IMR-90 (cell line): ENCODE measurements at regions not wholly inside any gene's neighbourhood (a gene's known extent, or its start where the extent isn't known, plus 50 kb on each side); places are given as distances from the start of the nearest gene placed in this dataset.

ENCODE experiments used
- BHLHE40 ChIP-seq: fragments of 150-350 bp; IDR thresholded peaks from 2 replicates; pipeline ENCODE4 v1.6.1; 2016; ENCODE audit warnings: mild to moderate bottlenecking, low read depth, low read length
- CEBPB ChIP-seq: IDR thresholded peaks from 2 replicates; pipeline ENCODE4 v1.6.1; 2012; ENCODE audit warnings: low read depth, low read length, improper control_type of control experiment
- MAZ ChIP-seq: IDR thresholded peaks from 2 replicates; pipeline ENCODE4 v1.6.1; 2012; ENCODE audit warnings: low read depth, mild to moderate bottlenecking, low read length, improper control_type of control experiment, moderate library complexity, borderline replicate concordance
- POLR2A ChIP-seq: IDR thresholded peaks from 2 replicates; pipeline ENCODE4 v1.6.1; 2012; ENCODE audit warnings: mild to moderate bottlenecking, low read depth, low read length
- RCOR1 ChIP-seq: IDR thresholded peaks from 2 replicates; pipeline ENCODE4 v1.6.1; 2012; ENCODE audit warnings: mild to moderate bottlenecking, low read length, improper control_type of control experiment; ENCODE audit not compliant: insufficient replicate concordance
- SMC3 ChIP-seq: fragments of 150-350 bp; IDR thresholded peaks from 2 replicates; pipeline ENCODE4 v1.6.1; 2016; ENCODE audit warnings: low read depth, mild to moderate bottlenecking, antibody characterized with exemption, low read length, moderate library complexity
- TF ChIP-seq, protein P1 (sequence below): conservative IDR thresholded peaks from 2 replicates; pipeline ENCODE4 v1.5.1; 2012; ENCODE audit warnings: mild to moderate bottlenecking, low read depth, low read length, improper control_type of control experiment
- TF ChIP-seq, protein P2 (sequence below): fragments of 150-350 bp; IDR thresholded peaks from 2 replicates; pipeline ENCODE4 v1.6.1; 2017; ENCODE audit warnings: mild to moderate bottlenecking, antibody characterized with exemption, low read length, low read depth

DNA sequence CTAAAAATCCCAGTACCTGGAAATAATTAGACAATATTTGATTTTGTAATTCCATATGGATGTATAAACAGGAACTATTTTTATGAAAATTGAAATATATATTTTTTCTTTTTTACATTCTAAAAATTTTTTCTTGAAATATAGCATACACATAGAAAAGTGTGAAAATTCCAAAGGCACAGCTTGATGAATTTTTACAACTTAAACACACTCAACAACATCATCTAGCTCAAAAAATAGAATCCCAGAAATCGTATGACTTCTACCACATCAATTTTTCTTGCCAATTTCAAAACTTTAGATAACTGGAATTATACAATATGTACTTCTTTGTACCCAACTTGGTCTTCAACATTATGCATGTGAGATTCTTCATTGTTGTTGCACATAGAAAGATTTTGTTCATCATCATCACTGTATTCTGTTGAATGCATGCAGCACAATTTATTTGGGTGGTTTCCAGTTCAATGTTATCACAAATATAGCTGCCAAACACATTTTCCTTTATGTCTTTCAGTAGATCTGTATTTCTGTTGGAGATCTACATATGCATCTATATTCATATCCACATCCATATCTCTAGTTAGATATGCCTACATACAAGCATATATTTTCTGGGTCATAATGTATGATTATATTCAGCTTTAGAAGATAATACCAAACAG is 340.7 kb upstream of the SLIT2 start:
- TF ChIP-seq, protein P1, sequence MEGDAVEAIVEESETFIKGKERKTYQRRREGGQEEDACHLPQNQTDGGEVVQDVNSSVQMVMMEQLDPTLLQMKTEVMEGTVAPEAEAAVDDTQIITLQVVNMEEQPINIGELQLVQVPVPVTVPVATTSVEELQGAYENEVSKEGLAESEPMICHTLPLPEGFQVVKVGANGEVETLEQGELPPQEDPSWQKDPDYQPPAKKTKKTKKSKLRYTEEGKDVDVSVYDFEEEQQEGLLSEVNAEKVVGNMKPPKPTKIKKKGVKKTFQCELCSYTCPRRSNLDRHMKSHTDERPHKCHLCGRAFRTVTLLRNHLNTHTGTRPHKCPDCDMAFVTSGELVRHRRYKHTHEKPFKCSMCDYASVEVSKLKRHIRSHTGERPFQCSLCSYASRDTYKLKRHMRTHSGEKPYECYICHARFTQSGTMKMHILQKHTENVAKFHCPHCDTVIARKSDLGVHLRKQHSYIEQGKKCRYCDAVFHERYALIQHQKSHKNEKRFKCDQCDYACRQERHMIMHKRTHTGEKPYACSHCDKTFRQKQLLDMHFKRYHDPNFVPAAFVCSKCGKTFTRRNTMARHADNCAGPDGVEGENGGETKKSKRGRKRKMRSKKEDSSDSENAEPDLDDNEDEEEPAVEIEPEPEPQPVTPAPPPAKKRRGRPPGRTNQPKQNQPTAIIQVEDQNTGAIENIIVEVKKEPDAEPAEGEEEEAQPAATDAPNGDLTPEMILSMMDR, result no peak
- no peak for TF ChIP-seq SMC3
- no peak for TF ChIP-seq POLR2A
- TF ChIP-seq, protein P2, sequence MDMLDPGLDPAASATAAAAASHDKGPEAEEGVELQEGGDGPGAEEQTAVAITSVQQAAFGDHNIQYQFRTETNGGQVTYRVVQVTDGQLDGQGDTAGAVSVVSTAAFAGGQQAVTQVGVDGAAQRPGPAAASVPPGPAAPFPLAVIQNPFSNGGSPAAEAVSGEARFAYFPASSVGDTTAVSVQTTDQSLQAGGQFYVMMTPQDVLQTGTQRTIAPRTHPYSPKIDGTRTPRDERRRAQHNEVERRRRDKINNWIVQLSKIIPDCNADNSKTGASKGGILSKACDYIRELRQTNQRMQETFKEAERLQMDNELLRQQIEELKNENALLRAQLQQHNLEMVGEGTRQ, result no peak
- no peak for TF ChIP-seq BHLHE40
- no peak for TF ChIP-seq MAZ
- TF ChIP-seq CEBPB, result no peak
- TF ChIP-seq RCOR1, result no peak
